T-helper 2 cell treated with Interferon-gamma antibody and Interleukin-4, amounts not matched to agents 5 μg/mL and 100 μg/mL, for 36 hours (primary cell): ENCODE measurements at regions not wholly inside any gene's neighbourhood (a gene's known extent, or its start where the extent isn't known, plus 50 kb on each side); places are given as distances from the start of the nearest gene placed in this dataset.
"Not testable (repeated sequence)": the region's sequence is repeated elsewhere in the genome, so short reads cannot be mapped to it uniquely, and the experiment has no call there.

Experiments
- DNase-seq: peaks from one replicate; pipeline ENCODE4 v3.0.0; 2021; ENCODE audit warnings: low spot score
- H3K27ac Mint-ChIP-seq: one replicate; pipeline ENCODE4 v1.8.0; 2021; ENCODE audit warnings: mild to moderate bottlenecking, mixed read lengths
- H3K27me3 Mint-ChIP-seq: one replicate; pipeline ENCODE4 v1.8.0; 2021; ENCODE audit warnings: low read depth, mixed read lengths
- H3K36me3 Mint-ChIP-seq: one replicate; pipeline ENCODE4 v1.8.0; 2021; ENCODE audit warnings: low read depth, mixed read lengths
- H3K4me1 Mint-ChIP-seq: one replicate; pipeline ENCODE4 v1.8.0; 2021; ENCODE audit warnings: low read depth, mixed read lengths
- H3K4me3 Mint-ChIP-seq: one replicate; pipeline ENCODE4 v1.8.0; 2022; ENCODE audit warnings: mild to moderate bottlenecking, moderate library complexity, mixed read lengths
- H3K9me3 Mint-ChIP-seq: one replicate; pipeline ENCODE4 v1.8.0; 2021; ENCODE audit warnings: mixed read lengths

GRCh38 chrX:42290608-42291007 is 367.3 kb upstream of the CASK start:
- Mint-ChIP-seq H3K36me3 (no peaks in the 10 kb centered on the region), H3K27ac (no peak overlapping the region), H3K4me3 (no peak overlapping the region), H3K9me3 (no peaks in the 10 kb centered on the region), H3K4me1 (peaks cover 2% of the 10 kb centered on the region), H3K27me3 (no peaks in the 10 kb centered on the region)
- DNase-seq = no peak

- no peak for DNase-seq
- Mint-ChIP-seq H3K27me3 (no peaks in the 10 kb centered on the region), H3K27ac (no peak overlapping the region), H3K4me3 (no peak overlapping the region), H3K36me3 (no peaks in the 10 kb centered on the region), H3K4me1 (peaks cover 2% of the 10 kb centered on the region), H3K9me3 (no peaks in the 10 kb centered on the region)
These were observed 366.4 kb upstream of the CASK start for GRCh38 chrX:42289492-42290385.

DNA sequence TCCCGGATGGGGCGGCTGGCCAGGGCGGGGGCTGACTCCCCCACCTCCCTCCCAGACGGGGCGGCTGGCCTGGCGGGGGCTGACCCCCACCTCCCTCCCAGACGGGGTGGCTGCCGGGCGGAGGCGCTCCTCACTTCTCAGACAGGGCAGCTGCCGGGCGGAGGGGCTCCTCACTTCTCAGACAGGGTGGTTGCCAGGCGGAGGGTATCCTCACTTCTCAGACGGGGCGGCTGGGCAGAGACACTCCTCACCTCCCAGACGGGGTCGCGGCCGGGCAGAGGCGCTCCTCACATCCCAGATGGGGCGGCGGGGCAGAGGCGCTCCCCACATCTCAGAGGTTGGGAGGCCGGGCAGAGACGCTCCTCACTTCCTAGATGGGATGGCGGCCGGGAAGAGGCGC is 362.3 kb upstream of the CASK start:
- H3K27ac Mint-ChIP-seq, H3K9me3 Mint-ChIP-seq, DNase-seq, H3K4me1 Mint-ChIP-seq, H3K36me3 Mint-ChIP-seq, H3K4me3 Mint-ChIP-seq, H3K27me3 Mint-ChIP-seq: not testable (repeated sequence)

DNA sequence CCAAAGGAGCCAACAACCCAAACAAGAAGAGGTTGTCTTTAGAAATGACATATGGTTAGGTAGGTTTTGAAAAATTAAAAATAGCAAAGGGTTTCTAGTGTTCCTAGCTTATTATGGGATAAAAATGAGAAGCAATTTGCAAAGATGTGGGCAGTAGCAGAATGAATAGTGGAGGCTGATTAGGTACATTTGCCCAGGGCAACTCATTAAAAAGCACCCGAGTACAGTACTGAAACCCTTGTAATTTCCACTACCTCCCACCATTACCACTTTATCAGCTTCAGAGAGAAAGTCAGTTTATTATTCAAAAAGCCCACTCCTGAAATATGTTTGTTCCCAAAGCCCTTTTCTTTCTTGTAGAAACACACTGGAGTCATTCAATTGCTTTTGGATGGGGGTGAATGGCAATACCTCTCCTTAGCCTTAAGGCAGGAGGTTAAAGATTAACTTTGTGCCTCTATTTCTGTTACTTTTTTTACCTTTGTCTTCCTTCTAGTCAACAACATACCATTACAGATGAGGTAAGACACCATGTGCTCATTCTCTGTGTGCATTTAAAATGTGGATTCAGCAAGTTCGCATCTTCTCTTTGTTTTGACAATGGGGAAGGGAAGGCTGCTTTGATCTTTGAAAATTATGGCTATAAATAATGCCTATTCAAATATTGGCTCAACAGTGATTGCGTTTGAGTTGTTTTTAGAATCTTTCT is 353.8 kb upstream of the CASK start:
- no peaks in the 10 kb centered on the region for H3K36me3 Mint-ChIP-seq
- no peaks in the 10 kb centered on the region for H3K27me3 Mint-ChIP-seq

GRCh38 chrX:42274151-42274550 is 350.8 kb upstream of the CASK start:
- Mint-ChIP-seq H3K9me3 (peaks cover 4% of the 10 kb centered on the region), H3K4me3 (no peak overlapping the region), H3K27me3 (no peaks in the 10 kb centered on the region), H3K36me3 (no peaks in the 10 kb centered on the region), H3K4me1 (no peaks in the 10 kb centered on the region), H3K27ac (no peak overlapping the region)
- no peak for DNase-seq

More for the DNA sequence above, 353.8 kb upstream of the CASK start:
- Mint-ChIP-seq H3K27ac (no peak overlapping the region), H3K4me3 (no peak overlapping the region), H3K4me1 (no peaks in the 10 kb centered on the region), H3K9me3 (peaks cover 4% of the 10 kb centered on the region)
- DNase-seq = no peak

DNA sequence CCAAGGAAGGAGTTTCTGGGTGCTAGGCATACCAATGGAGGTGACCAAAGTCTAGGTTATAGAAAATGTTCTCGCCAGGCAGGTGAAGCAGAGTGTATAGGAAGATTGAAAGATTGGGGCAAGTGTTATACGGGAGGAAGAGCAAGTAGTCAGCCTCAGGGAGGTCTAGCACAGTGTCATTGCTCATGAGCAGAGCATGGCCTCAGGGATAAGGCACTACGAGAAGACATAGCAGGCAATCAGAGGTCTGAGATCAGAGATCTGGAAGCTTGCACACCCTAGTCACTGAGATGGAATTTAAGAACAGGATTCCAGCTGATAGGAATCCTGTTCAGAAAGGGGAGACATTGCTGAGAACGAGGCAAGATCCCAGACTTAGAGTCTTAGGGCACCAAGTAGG is 350.0 kb upstream of the CASK start:
- Mint-ChIP-seq H3K27me3 (no peaks in the 10 kb centered on the region), H3K36me3 (no peaks in the 10 kb centered on the region), H3K9me3 (peaks cover 4% of the 10 kb centered on the region), H3K4me3 (no peak overlapping the region), H3K4me1 (no peaks in the 10 kb centered on the region), H3K27ac (no peak overlapping the region)
- DNase-seq = no peak

GRCh38 chrX:42269186-42269585 is 345.8 kb upstream of the CASK start:
- Mint-ChIP-seq H3K27me3 (no peaks in the 10 kb centered on the region), H3K4me3 (no peak overlapping the region), H3K4me1 (no peaks in the 10 kb centered on the region), H3K27ac (no peak overlapping the region), H3K36me3 (no peaks in the 10 kb centered on the region), H3K9me3 (peaks cover 4% of the 10 kb centered on the region)
- DNase-seq = no peak

DNA sequence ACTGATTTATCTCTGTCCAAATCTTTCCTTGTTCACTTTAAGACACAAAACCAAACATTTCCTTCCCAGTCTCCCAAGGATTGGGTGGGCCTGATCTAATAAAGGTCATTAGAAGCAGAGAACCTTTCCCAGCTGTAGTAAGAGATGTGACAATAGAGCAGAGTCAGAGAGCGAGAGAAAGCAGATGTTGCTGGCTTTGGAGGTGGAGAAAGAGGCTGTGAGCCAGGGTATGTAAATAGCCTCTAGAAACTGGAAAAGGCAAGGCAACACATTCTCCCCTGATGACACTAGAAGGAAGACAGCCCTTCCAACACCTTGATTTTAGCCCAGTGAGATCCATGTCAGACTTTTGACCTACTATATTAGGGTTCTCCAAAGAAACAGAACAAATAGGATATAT is 337.5 kb upstream of the CASK start:
- no peak overlapping the region for H3K4me3 Mint-ChIP-seq
- H3K36me3 Mint-ChIP-seq = no peaks in the 10 kb centered on the region
- no peaks in the 10 kb centered on the region for H3K9me3 Mint-ChIP-seq
- H3K27me3 Mint-ChIP-seq = no peaks in the 10 kb centered on the region
- no peak for DNase-seq
- H3K27ac Mint-ChIP-seq = no peak overlapping the region
- H3K4me1 Mint-ChIP-seq = no peaks in the 10 kb centered on the region

- Mint-ChIP-seq H3K36me3 (no peaks in the 10 kb centered on the region), H3K4me1 (no peaks in the 10 kb centered on the region), H3K4me3 (no peak overlapping the region), H3K27ac (no peak overlapping the region), H3K27me3 (peaks cover 2% of the 10 kb centered on the region), H3K9me3 (no peaks in the 10 kb centered on the region)
- DNase-seq = no peak
These were observed 324.9 kb upstream of the CASK start for GRCh38 chrX:42248226-42248625.

DNA sequence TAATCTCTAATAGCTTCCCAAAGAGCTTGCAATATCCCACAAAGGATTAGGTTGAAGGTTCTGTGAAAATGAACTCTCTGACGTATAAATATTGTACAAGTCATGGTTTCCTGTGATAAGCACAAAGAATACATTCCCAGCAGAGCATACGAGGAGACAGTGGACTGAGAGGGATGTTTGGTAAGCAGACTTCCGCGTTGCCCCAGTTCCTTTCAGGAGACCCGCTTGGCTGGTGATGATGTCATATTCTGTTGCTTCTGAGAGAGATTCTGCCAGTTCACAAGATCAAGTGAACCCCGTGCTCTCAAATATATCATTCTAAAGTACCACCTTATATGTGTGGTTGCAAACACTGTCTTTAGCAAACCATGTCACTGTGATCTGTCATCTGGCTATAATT is 323.9 kb upstream of the CASK start:
- Mint-ChIP-seq H3K9me3 (no peaks in the 10 kb centered on the region), H3K4me1 (no peaks in the 10 kb centered on the region), H3K27ac (no peak overlapping the region), H3K27me3 (peaks cover 2% of the 10 kb centered on the region), H3K36me3 (no peaks in the 10 kb centered on the region), H3K4me3 (no peak overlapping the region)
- DNase-seq = no peak

DNA sequence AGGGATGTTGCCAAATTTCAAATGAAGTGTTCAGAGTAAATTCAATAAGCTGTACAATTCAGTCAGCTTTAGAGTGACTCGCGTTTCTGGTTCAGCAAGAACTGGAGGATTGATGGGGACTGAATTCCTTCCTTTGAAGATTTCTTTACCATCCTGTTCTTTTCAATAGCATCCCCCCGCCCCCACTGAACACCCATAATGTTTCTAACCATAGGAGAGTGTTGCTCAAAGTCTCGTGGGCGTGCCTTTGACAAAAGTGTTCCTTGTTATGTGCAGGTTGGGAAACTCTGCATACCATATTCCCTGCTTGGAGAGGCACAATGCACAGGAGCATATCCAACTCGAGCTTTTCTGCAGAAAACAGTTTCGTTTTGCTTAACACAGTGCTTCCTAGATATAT is 323.5 kb upstream of the CASK start:
- Mint-ChIP-seq H3K27ac (no peak overlapping the region), H3K9me3 (no peaks in the 10 kb centered on the region), H3K36me3 (no peaks in the 10 kb centered on the region), H3K27me3 (peaks cover 2% of the 10 kb centered on the region), H3K4me1 (no peaks in the 10 kb centered on the region), H3K4me3 (no peak overlapping the region)
- DNase-seq = no peak

- no peak for DNase-seq
- no peaks in the 10 kb centered on the region for H3K9me3 Mint-ChIP-seq
- no peak overlapping the region for H3K27ac Mint-ChIP-seq
- no peak overlapping the region for H3K4me3 Mint-ChIP-seq
- H3K36me3 Mint-ChIP-seq = no peaks in the 10 kb centered on the region
- H3K27me3 Mint-ChIP-seq = peaks cover 2% of the 10 kb centered on the region
- H3K4me1 Mint-ChIP-seq = no peaks in the 10 kb centered on the region
These were observed 318.6 kb upstream of the CASK start for GRCh38 chrX:42242004-42242403.

GRCh38 chrX:42241421-42241820 is 318.1 kb upstream of the CASK start:
- H3K27me3 Mint-ChIP-seq = peaks cover 2% of the 10 kb centered on the region

GRCh38 chrX:42237956-42238355 is 314.6 kb upstream of the CASK start:
- DNase-seq = no peak
- Mint-ChIP-seq H3K27me3 (no peaks in the 10 kb centered on the region), H3K9me3 (no peaks in the 10 kb centered on the region), H3K4me3 (no peak overlapping the region), H3K27ac (no peak overlapping the region), H3K36me3 (no peaks in the 10 kb centered on the region), H3K4me1 (no peaks in the 10 kb centered on the region)

More at GRCh38 chrX:42241421-42241820, 318.1 kb upstream of the CASK start:
- H3K9me3 Mint-ChIP-seq = no peaks in the 10 kb centered on the region
- H3K36me3 Mint-ChIP-seq = no peaks in the 10 kb centered on the region
- no peak for DNase-seq
- no peak overlapping the region for H3K27ac Mint-ChIP-seq
- H3K4me1 Mint-ChIP-seq = no peaks in the 10 kb centered on the region
- no peak overlapping the region for H3K4me3 Mint-ChIP-seq
